Kidney capillary endothelial cell (primary cell): ENCODE measurements at regions not wholly inside any gene's neighbourhood (a gene's known extent, or its start where the extent isn't known, plus 50 kb on each side); places are given as distances from the start of the nearest gene placed in this dataset.

Source experiments
- DNase-seq: peaks from one replicate; pipeline ENCODE4 v3.0.0-alpha.2; 2018; ENCODE audit warnings: low spot score

GRCh38 chr10:44685220-44685619 is 225.9 kb upstream of the TMEM72 start:
- no peak for DNase-seq

- no peak for DNase-seq
These were observed 225.4 kb upstream of the TMEM72 start for GRCh38 chr10:44685747-44686146.

- DNase-seq = no peak
These were observed 221.8 kb upstream of the TMEM72 start for GRCh38 chr10:44689368-44689767.

- no peak for DNase-seq
These were observed 214.6 kb upstream of the TMEM72 start for GRCh38 chr10:44696496-44696895.

GRCh38 chr10:44697116-44697515 is 214.0 kb upstream of the TMEM72 start:
- DNase-seq = no peak

GRCh38 chr10:44702531-44702930 is 208.6 kb upstream of the TMEM72 start:
- no peak for DNase-seq

GRCh38 chr10:44703241-44704155 is 207.6 kb upstream of the TMEM72 start:
- no peak for DNase-seq

GRCh38 chr10:44704616-44705015 is 206.5 kb upstream of the TMEM72 start:
- DNase-seq = no peak

GRCh38 chr10:44706745-44707144 is 204.4 kb upstream of the TMEM72 start:
- DNase-seq = no peak

GRCh38 chr10:44713307-44713706 is 197.8 kb upstream of the TMEM72 start:
- no peak for DNase-seq

- no peak for DNase-seq
These were observed 196.7 kb upstream of the TMEM72 start for GRCh38 chr10:44714451-44714850.

- DNase-seq = no peak
These were observed 196.0 kb upstream of the TMEM72 start for GRCh38 chr10:44715136-44715535.

- DNase-seq = no peak
These were observed 194.6 kb upstream of the TMEM72 start for GRCh38 chr10:44716470-44717015.

- DNase-seq = no peak
These were observed 188.1 kb upstream of the TMEM72 start for GRCh38 chr10:44723082-44723481.

- DNase-seq = no peak
These were observed 187.4 kb upstream of the TMEM72 start for GRCh38 chr10:44723619-44724325.

GRCh38 chr10:44724415-44725174 is 186.5 kb upstream of the TMEM72 start:
- DNase-seq = no peak

- DNase-seq = no peak
These were observed 185.7 kb upstream of the TMEM72 start for GRCh38 chr10:44725404-44725803.

- DNase-seq = no peak
These were observed 179.9 kb upstream of the TMEM72 start for GRCh38 chr10:44731283-44731682.

- DNase-seq = no peak
These were observed 177.3 kb upstream of the TMEM72 start for GRCh38 chr10:44733501-44734488.

- DNase-seq = no peak
These were observed 168.9 kb upstream of the TMEM72 start for GRCh38 chr10:44742248-44742647.

GRCh38 chr10:44743535-44743934 is 167.6 kb upstream of the TMEM72 start:
- DNase-seq = no peak
